ENCODE measurements at regions not wholly inside any gene's neighbourhood (a gene's known extent, or its start where the extent isn't known, plus 50 kb on each side); places are given as distances from the start of the nearest gene placed in this dataset.

- no peak overlapping the region for H2AFZ ChIP-seq (replicated peaks; ENCODE audit: low read length, poor library complexity)
- in situ Hi-C loops (cut with MboI; ENCODE audit: low sequenced_read_pairs): loop anchor here (5.0 kb wide), 1 partner anchor 186 kb away; no protein-coding TSS in a partner anchor
- no peak overlapping the region for H3K56ac ChIP-seq (ENCODE audit: extremely low read depth, insufficient read depth, low read length)
- no peaks in the 10 kb centered on the region for H4K20me1 ChIP-seq (ENCODE audit: insufficient read depth, low read length)
- no peak overlapping the region for H2BK15ac ChIP-seq (ENCODE audit: low read depth, low read length)
- no TSS peak for BruUV-seq (replicated peaks)
- CTCF ChIA-PET: interaction anchor here (1.6 kb wide), 1 partner anchor 194 kb away, joined by 10 read pairs; no protein-coding TSS in a partner anchor
- H2AK9ac ChIP-seq (replicated peaks; ENCODE audit: low read depth, low read length, poor library complexity): no peak overlapping the region
- H4K8ac ChIP-seq (ENCODE audit: low read depth in 2 of 2, low read length in 2 of 2): no peak overlapping the region
- no peak overlapping the region for H2BK20ac ChIP-seq (ENCODE audit: low read depth, low read length)
- H3K4me2 ChIP-seq (ENCODE audit: low read depth, low read length): no peak overlapping the region
- H3K36me3 ChIP-seq (ENCODE audit: control insufficient read depth, insufficient read depth, low read length): no peaks in the 10 kb centered on the region
- H4K91ac ChIP-seq (ENCODE audit: insufficient read depth, low read depth, low read length): no peak overlapping the region
- H3K27ac ChIP-seq (ENCODE audit: insufficient read depth, low read length): no peak overlapping the region
- dilution Hi-C loops (cut with HindIII; ENCODE audit: low sequenced_read_pairs, unreplicated experiment): no loop called here
- no peak overlapping the region for H3K9ac ChIP-seq (ENCODE audit: low read depth, low read length)
- H3K4ac ChIP-seq (ENCODE audit: low read depth, low read length): no peak overlapping the region
- POLR2A ChIA-PET (ENCODE audit: unreplicated experiment): no interaction called here
- no peak overlapping the region for H2AK5ac ChIP-seq (ENCODE audit: low read depth, low read length)
- ATAC-seq (ENCODE audit: low read depth) (no peak), DNase-seq (no peak)
- no peak overlapping the region for H4K5ac ChIP-seq (ENCODE audit: low read depth, low read length)
- no peaks in the 10 kb centered on the region for H3K4me1 ChIP-seq (ENCODE audit: control insufficient read depth, insufficient read depth, low read length)
- no peaks in the 10 kb centered on the region for H3K9me3 ChIP-seq (ENCODE audit: control insufficient read depth, insufficient read depth, low read length)
- no peak overlapping the region for H2BK5ac ChIP-seq (ENCODE audit: low read depth, low read length, poor library complexity, severe bottlenecking)
- no peaks in the 10 kb centered on the region for H3K27me3 ChIP-seq (ENCODE audit: control insufficient read depth, insufficient read depth, low read length)
- no peak overlapping the region for H3K4me3 ChIP-seq (ENCODE audit: insufficient read depth, low read depth, low read length)
- no peak overlapping the region for H3K23ac ChIP-seq (ENCODE audit: low read depth, low read length)
- H3K9me1 ChIP-seq (ENCODE audit: insufficient read depth, low read length): no peaks in the 10 kb centered on the region
- intact Hi-C loops (cut with micrococcal nuclease): loop anchor here (1.0 kb wide), 1 partner anchor 193 kb away; no protein-coding TSS in a partner anchor
- no peak overlapping the region for H2BK120ac ChIP-seq (ENCODE audit: low read depth, low read length)
- no peak for TF ChIP-seq ELK1 (IDR thresholded peaks at IDR 0.05; ENCODE audit: borderline replicate concordance, low read depth, low read length)
- no peak for TF ChIP-seq USF2 (IDR thresholded peaks at IDR 0.05; ENCODE audit: low read depth, low read length)
- no peak for TF ChIP-seq POLR2A (IDR thresholded peaks at IDR 0.05; ENCODE audit: low read depth, low read length)
- TF ChIP-seq CHD1 (IDR thresholded peaks at IDR 0.05; ENCODE audit: low read depth, low read length): no peak
- TF ChIP-seq MXI1 (IDR thresholded peaks at IDR 0.05; ENCODE audit: borderline replicate concordance, low read depth, low read length): no peak
- no peak for TF ChIP-seq CEBPB (IDR thresholded peaks at IDR 0.05; ENCODE audit: low read depth, low read length)
- TF ChIP-seq MAZ (IDR thresholded peaks at IDR 0.05; ENCODE audit: borderline replicate concordance, low read depth, low read length): no peak
- no peak for TF ChIP-seq RAD21 (IDR thresholded peaks at IDR 0.05; ENCODE audit: low read length)
- no peak for TF ChIP-seq CTCF (conservative IDR thresholded peaks at IDR 0.05; ENCODE audit: low read depth, low read length)
- H3K14ac ChIP-seq (replicated peaks; ENCODE audit: low read depth, low read length): no peak overlapping the region
- H3K79me1 ChIP-seq (ENCODE audit: low read depth in 1 of 2, low read length in 2 of 2): no peaks in the 10 kb centered on the region
- H3K18ac ChIP-seq (ENCODE audit: low read depth, low read length): no peak overlapping the region
- WGBS, 2 experiments (ENCODE audit: extremely low coverage in 2 of 2, insufficient read length in 1 of 2): no CpG with 5 or more reads among the region's 2 CpGs
Measured at GRCh38 chr15:92520914-92521623, 127.4 kb downstream of the ST8SIA2 start.

Data from IMR-90 (cell line).